ENCODE measurements at regions not wholly inside any gene's neighbourhood (a gene's known extent, or its start where the extent isn't known, plus 50 kb on each side); places are given as distances from the start of the nearest gene placed in this dataset.
"Not testable (repeated sequence)": the region's sequence is repeated elsewhere in the genome, so short reads cannot be mapped to it uniquely, and the experiment has no call there.

DNA sequence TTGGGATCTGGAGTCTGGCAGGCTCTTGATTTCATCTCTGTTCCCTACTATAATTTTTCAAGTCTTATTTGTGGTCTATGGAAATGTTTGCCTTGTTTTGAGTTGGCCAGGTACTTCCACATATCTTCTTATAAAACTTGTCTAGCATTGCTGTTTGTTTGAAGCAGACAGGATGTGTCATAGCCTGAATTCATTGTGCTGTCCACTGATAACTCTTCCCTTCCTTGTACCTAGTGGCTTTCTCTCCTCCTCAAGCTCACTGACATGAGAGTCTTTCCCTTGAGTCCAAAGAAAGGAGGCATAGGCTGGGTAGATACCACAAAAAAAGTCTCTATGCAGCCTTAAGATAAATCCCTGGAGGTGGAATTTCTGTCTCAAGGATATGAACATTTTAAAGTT lies 59.2 kb upstream of the FAM241A start:
- no peak for DNase-seq (ENCODE audit: low read depth in 1 of 2, low spot score in 2 of 2)
- Histone ChIP-seq H3K4me1 (replicated peaks) (peaks cover 37% of the 10 kb centered on the region), H3K27ac (no peak overlapping the region), H3K36me3 (no peaks in the 10 kb centered on the region), H3K9me3 (replicated peaks) (peaks cover 4% of the 10 kb centered on the region; the same call in 1 of the 2 replicates), H3K27me3 (replicated peaks) (no peaks in the 10 kb centered on the region), H3K4me3 (no peak overlapping the region)

DNA sequence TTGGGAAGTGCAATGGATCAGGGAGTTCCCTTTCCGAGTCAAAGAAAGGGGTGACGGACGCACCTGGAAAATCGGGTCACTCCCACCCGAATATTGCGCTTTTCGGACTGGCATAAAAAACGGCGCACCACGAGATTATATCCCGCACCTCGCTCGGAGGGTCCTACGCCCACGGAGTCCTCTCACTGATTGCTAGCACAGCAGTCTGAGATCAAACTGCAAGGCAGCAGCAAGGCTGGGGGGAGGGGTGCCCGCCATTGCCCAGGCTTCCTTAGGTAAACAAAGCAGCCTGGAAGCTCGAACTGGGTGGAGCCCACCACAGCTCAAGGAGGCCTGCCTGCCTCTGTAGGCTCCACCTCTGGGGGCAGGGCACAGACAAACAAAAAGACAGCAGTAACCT lies 58.6 kb upstream of the FAM241A start:
- not testable (repeated sequence) for H3K9me3 ChIP-seq (replicated peaks); H3K27me3 ChIP-seq (replicated peaks); H3K27ac ChIP-seq; DNase-seq (ENCODE audit: low read depth in 1 of 2, low spot score in 2 of 2); H3K36me3 ChIP-seq; H3K4me3 ChIP-seq
- peaks cover 37% of the 10 kb centered on the region for H3K4me1 ChIP-seq (replicated peaks)

DNA sequence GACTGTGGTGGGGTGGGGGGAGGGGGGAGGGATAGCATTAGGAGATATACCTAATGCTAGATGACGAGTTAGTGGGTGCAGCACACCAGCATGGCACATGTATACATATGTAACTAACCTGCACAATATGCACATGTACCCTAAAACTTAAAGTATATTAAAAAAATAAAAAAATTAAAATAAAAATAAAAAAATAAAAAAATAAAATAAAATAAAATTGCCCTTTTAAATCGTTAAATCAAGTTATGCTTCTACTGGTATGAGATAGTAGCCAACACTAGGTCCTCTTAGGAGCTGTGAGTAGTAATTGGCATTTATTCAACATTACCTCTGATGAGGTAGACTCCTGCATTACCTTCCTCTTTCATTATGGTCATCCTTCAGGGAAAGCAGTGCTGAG lies 52.9 kb upstream of the FAM241A start:
- H3K36me3 ChIP-seq; H3K27me3 ChIP-seq (replicated peaks); H3K4me1 ChIP-seq (replicated peaks); DNase-seq (ENCODE audit: low read depth in 1 of 2, low spot score in 2 of 2); H3K27ac ChIP-seq; H3K4me3 ChIP-seq; H3K9me3 ChIP-seq (replicated peaks): not testable (repeated sequence)

DNA sequence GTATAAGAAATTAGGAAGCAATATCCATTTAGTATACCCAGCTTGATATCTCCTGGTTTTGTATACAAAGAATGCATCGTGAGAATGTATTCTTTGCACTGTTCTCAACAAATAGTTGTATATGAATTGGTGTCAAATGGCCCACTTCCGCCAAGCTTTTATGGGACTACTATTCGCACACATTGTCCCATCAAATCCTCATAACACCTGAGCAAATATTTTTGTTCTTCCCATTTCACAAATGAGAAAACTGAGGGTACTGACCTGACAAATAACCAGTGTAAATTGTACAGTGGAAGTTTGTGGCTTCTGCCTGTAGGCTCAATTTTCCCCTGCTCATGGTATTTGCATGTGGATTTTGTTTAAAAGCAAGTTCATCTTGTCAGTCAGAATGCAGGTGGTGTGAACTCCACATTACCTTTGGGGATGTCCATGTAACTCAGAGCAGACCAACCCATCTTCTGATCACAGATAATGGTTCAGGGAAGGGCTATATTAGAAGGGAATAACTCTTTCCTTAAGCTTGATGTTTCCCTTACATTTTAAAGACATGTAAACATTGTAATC lies 51.5 kb upstream of the FAM241A start:
- H3K4me3 ChIP-seq: no peak overlapping the region
- H3K4me1 ChIP-seq (replicated peaks): no peaks in the 10 kb centered on the region
- DNase-seq (ENCODE audit: low read depth in 1 of 2, low spot score in 2 of 2): no peak
- no peak overlapping the region for H3K27ac ChIP-seq
- no peaks in the 10 kb centered on the region for H3K27me3 ChIP-seq (replicated peaks)
- no peaks in the 10 kb centered on the region for H3K9me3 ChIP-seq (replicated peaks)
- no peaks in the 10 kb centered on the region for H3K36me3 ChIP-seq

DNA sequence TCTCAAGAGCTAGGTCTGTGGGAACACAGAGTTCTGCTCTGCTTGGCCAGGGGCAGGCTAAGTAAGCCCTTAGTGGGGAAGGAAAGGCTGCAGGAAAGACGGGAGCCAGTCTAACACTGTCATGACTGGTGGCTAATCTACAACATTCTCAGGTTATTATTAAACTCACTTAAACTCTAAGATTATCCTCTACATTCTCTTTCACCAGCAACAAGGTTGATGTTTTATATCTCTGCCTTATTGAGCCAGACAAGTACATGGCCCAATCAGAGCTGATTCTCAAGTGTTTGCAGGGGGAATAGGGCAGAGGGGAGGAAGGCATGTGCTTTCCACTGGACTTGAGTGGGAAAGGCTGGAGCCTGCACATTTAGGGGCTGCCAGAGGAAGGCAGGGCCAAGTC lies 50.9 kb upstream of the FAM241A start:
- Histone ChIP-seq H3K36me3 (no peaks in the 10 kb centered on the region), H3K4me3 (no peak overlapping the region), H3K9me3 (replicated peaks) (no peaks in the 10 kb centered on the region), H3K4me1 (replicated peaks) (no peaks in the 10 kb centered on the region), H3K27me3 (replicated peaks) (no peaks in the 10 kb centered on the region), H3K27ac (no peak overlapping the region)
- no peak for DNase-seq (ENCODE audit: low read depth in 1 of 2, low spot score in 2 of 2)
